MM.1S (cell line): ENCODE measurements at regions not wholly inside any gene's neighbourhood (a gene's known extent, or its start where the extent isn't known, plus 50 kb on each side); places are given as distances from the start of the nearest gene placed in this dataset.

Experiments
- EZH2 ChIP-seq: fragments of 300-600 bp; sonication (generic); optimal IDR thresholded peaks from 2 replicates; pipeline ENCODE3; 2017; ENCODE audit warnings: low read depth, mild to moderate bottlenecking, antibody characterized with exemption, low read length, mixed read lengths
- TF ChIP-seq, protein P1 (sequence below): fragments of 300-600 bp; sonication (generic); IDR thresholded peaks from 2 replicates; pipeline ENCODE4 v1.5.1; 2016; ENCODE audit warnings: antibody characterized with exemption, low read length, mixed read lengths

DNA sequence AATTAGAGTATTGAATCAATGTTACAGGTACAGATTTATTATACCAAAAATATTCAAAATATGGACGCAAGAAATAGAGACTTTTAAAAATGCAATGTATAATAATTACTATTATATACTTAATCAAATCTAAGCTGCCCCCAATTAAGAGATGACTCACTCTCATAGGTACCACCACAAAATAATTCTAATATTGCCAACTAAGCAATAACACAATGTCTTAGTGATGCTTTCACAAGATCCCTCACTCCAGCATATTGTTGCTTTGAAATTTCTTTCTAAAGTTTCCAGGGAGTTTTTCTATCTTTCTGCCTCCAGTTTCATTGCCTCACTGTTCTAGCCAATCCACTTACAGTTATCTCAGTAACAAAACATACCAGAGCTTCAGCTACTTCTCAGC lies 270.0 kb upstream of the PABPC4L start:
- TF ChIP-seq, protein P1, sequence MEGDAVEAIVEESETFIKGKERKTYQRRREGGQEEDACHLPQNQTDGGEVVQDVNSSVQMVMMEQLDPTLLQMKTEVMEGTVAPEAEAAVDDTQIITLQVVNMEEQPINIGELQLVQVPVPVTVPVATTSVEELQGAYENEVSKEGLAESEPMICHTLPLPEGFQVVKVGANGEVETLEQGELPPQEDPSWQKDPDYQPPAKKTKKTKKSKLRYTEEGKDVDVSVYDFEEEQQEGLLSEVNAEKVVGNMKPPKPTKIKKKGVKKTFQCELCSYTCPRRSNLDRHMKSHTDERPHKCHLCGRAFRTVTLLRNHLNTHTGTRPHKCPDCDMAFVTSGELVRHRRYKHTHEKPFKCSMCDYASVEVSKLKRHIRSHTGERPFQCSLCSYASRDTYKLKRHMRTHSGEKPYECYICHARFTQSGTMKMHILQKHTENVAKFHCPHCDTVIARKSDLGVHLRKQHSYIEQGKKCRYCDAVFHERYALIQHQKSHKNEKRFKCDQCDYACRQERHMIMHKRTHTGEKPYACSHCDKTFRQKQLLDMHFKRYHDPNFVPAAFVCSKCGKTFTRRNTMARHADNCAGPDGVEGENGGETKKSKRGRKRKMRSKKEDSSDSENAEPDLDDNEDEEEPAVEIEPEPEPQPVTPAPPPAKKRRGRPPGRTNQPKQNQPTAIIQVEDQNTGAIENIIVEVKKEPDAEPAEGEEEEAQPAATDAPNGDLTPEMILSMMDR = no peak
- no peak for TF ChIP-seq EZH2
